ENCODE measurements at regions not wholly inside any gene's neighbourhood (a gene's known extent, or its start where the extent isn't known, plus 50 kb on each side); places are given as distances from the start of the nearest gene placed in this dataset.

- H3K4me3 ChIP-seq (ENCODE audit: low read depth, low read length): no peak overlapping the region
- no peak for TF ChIP-seq CTCF (IDR thresholded peaks at IDR 0.05; ENCODE audit: low read depth, low read length)
Measured at GRCh38 chr10:78846071-78846470, 222.7 kb upstream of the ZMIZ1 start.

GRCh38 chr10:78846760-78847159 lies 222.0 kb upstream of the ZMIZ1 start:
- H3K4me3 ChIP-seq (ENCODE audit: low read depth, low read length): no peak overlapping the region
- TF ChIP-seq CTCF (IDR thresholded peaks at IDR 0.05; ENCODE audit: low read depth, low read length): no peak

- no peak overlapping the region for H3K4me3 ChIP-seq (ENCODE audit: low read depth, low read length)
- TF ChIP-seq CTCF (IDR thresholded peaks at IDR 0.05; ENCODE audit: low read depth, low read length): no peak
Measured at GRCh38 chr10:78847485-78847884, 221.3 kb upstream of the ZMIZ1 start.

- TF ChIP-seq CTCF (IDR thresholded peaks at IDR 0.05; ENCODE audit: low read depth, low read length): no peak
- H3K4me3 ChIP-seq (ENCODE audit: low read depth, low read length): no peak overlapping the region
Measured at GRCh38 chr10:78849115-78849514, 219.7 kb upstream of the ZMIZ1 start.

- H3K4me3 ChIP-seq (ENCODE audit: low read depth, low read length): no peak overlapping the region
- no peak for TF ChIP-seq CTCF (IDR thresholded peaks at IDR 0.05; ENCODE audit: low read depth, low read length)
Measured at GRCh38 chr10:78849731-78850130, 219.0 kb upstream of the ZMIZ1 start.

- no peak overlapping the region for H3K4me3 ChIP-seq (ENCODE audit: low read depth, low read length)
- TF ChIP-seq CTCF (IDR thresholded peaks at IDR 0.05; ENCODE audit: low read depth, low read length): no peak
Measured at GRCh38 chr10:78850644-78851435, 217.9 kb upstream of the ZMIZ1 start.

GRCh38 chr10:78851647-78852046 lies 217.1 kb upstream of the ZMIZ1 start:
- H3K4me3 ChIP-seq (ENCODE audit: low read depth, low read length): no peak overlapping the region
- no peak for TF ChIP-seq CTCF (IDR thresholded peaks at IDR 0.05; ENCODE audit: low read depth, low read length)
